Keratinocyte (primary cell): ENCODE measurements at regions not wholly inside any gene's neighbourhood (a gene's known extent, or its start where the extent isn't known, plus 50 kb on each side); places are given as distances from the start of the nearest gene placed in this dataset.

Source experiments
- EZH2 ChIP-seq: IDR thresholded peaks from one replicate; pipeline ENCODE4 v1.6.1; 2012; ENCODE audit warnings: inconsistent platforms, mild to moderate bottlenecking, low read length, moderate library complexity
- TF ChIP-seq, protein P1 (sequence below), 3 experiments: IDR thresholded peaks in 1 of 3; conservative IDR thresholded peaks in 1 of 3; optimal IDR thresholded peaks in 1 of 3; 2 replicates in 2 of 3; 3 replicates in 1 of 3; pipeline versions ENCODE3 to v1.5.1; 2011; ENCODE audit warnings: low read length in 3 of 3, mild to moderate bottlenecking in 3 of 3, moderate library complexity in 2 of 3, control low read depth in 1 of 3, inconsistent platforms in 1 of 3; ENCODE audit not compliant: insufficient read depth in 2 of 3; ENCODE audit errors: extremely low read depth in 1 of 3

- TF ChIP-seq, protein P1, sequence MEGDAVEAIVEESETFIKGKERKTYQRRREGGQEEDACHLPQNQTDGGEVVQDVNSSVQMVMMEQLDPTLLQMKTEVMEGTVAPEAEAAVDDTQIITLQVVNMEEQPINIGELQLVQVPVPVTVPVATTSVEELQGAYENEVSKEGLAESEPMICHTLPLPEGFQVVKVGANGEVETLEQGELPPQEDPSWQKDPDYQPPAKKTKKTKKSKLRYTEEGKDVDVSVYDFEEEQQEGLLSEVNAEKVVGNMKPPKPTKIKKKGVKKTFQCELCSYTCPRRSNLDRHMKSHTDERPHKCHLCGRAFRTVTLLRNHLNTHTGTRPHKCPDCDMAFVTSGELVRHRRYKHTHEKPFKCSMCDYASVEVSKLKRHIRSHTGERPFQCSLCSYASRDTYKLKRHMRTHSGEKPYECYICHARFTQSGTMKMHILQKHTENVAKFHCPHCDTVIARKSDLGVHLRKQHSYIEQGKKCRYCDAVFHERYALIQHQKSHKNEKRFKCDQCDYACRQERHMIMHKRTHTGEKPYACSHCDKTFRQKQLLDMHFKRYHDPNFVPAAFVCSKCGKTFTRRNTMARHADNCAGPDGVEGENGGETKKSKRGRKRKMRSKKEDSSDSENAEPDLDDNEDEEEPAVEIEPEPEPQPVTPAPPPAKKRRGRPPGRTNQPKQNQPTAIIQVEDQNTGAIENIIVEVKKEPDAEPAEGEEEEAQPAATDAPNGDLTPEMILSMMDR (optimal IDR thresholded peaks at IDR 0.05 in 1 of 3, IDR thresholded peaks at IDR 0.05 in 1 of 3, conservative IDR thresholded peaks at IDR 0.05 in 1 of 3; ENCODE audit: extremely low read depth in 1 of 3, insufficient read depth in 2 of 3, low read length in 3 of 3): no peak
- no peak for TF ChIP-seq EZH2
These were observed 265.2 kb upstream of the SP8 start for GRCh38 chr7:21051865-21052264.
